Lower leg skin (tissue), 3 donors: ENCODE measurements at regions not wholly inside any gene's neighbourhood (a gene's known extent, or its start where the extent isn't known, plus 50 kb on each side); places are given as distances from the start of the nearest gene placed in this dataset.

Experiments used
- POLR2A ChIP-seq, 2 donors: fragments of 450-650 bp; IDR thresholded peaks; one replicate each; pipeline ENCODE4 v1.6.1; 2016 to 2017; ENCODE audit warnings: antibody characterized with exemption in 2 of 2, mild to moderate bottlenecking in 1 of 2, moderate library complexity in 1 of 2
- TF ChIP-seq, protein P1 (sequence below), 3 donors: fragments of 450-650 bp; IDR thresholded peaks; one replicate each; pipeline ENCODE4 v1.5.1; 2016; ENCODE audit warnings: antibody characterized with exemption in 3 of 3, mild to moderate bottlenecking in 3 of 3, moderate library complexity in 2 of 3

GRCh38 chr2:184517402-184517801 lies 80.9 kb upstream of the ZNF804A start:
- TF ChIP-seq, protein P1, sequence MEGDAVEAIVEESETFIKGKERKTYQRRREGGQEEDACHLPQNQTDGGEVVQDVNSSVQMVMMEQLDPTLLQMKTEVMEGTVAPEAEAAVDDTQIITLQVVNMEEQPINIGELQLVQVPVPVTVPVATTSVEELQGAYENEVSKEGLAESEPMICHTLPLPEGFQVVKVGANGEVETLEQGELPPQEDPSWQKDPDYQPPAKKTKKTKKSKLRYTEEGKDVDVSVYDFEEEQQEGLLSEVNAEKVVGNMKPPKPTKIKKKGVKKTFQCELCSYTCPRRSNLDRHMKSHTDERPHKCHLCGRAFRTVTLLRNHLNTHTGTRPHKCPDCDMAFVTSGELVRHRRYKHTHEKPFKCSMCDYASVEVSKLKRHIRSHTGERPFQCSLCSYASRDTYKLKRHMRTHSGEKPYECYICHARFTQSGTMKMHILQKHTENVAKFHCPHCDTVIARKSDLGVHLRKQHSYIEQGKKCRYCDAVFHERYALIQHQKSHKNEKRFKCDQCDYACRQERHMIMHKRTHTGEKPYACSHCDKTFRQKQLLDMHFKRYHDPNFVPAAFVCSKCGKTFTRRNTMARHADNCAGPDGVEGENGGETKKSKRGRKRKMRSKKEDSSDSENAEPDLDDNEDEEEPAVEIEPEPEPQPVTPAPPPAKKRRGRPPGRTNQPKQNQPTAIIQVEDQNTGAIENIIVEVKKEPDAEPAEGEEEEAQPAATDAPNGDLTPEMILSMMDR (IDR thresholded peaks at IDR 0.05): no peak
- no peak for TF ChIP-seq POLR2A (IDR thresholded peaks at IDR 0.05)
